ENCODE measurements at regions not wholly inside any gene's neighbourhood (a gene's known extent, or its start where the extent isn't known, plus 50 kb on each side); places are given as distances from the start of the nearest gene placed in this dataset.

- TF ChIP-seq POLR2A (IDR thresholded peaks at IDR 0.05) (no peak), CTCF (IDR thresholded peaks at IDR 0.05) (no peak)
Measured at GRCh38 chr14:71359823-71360222, 452.6 kb downstream of the PCNX1 start.

Data from prostate gland (tissue), 2 donors.